ENCODE measurements at regions not wholly inside any gene's neighbourhood (a gene's known extent, or its start where the extent isn't known, plus 50 kb on each side); places are given as distances from the start of the nearest gene placed in this dataset.

- no peak for DNase-seq (ENCODE audit: low spot score)
Measured at GRCh38 chr5:67413721-67414120, 217.1 kb upstream of the CD180 start.

DNA sequence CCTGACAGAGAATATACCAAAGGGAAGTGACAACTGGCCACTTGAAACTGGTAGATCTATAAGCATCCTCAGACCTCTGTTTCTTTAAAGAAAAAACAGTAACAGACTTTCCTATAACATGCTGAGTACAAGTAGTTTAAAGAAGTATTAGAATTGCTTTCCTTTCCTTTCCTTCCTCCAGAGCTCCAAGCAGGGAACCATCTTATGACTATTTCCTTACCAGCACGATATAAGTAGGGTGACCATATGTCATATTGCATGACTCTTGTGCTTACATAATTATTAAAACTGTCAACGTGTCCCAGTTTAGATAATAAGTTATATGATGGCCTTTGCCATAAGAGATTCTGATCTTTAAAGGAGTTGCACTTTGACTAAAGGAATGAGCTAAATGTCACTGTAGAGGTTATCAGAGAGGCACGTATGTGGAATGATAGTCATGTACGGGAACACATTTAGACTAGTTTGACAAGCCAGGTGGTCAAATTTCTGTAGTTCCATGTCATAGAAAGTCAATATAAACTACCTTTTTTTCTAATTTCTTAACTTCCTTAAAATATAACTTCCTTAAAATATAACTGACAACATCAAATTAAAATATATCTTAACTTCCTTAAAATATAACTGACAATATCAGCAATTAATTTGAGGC is 212.7 kb upstream of the CD180 start:
- no peak for DNase-seq (ENCODE audit: low spot score)

DNA sequence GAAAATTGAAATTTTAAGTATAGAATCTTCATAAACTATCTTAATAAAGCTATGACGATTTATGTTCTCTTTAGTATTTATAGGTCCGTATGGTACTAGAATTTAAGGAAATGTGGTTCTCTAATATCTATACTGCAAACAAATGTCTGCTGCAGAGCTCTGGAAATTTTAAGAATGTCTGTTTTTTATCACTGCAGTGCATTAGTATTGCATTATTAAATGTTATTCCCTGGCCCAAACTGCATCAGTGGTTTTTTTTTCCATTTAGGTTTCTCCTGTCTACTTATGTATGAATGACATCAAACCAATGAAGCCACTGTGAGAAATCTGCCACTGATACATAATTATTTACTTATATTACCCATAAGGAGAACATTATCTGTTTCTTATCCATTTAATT is 211.4 kb upstream of the CD180 start:
- no peak for DNase-seq (ENCODE audit: low spot score)

GRCh38 chr5:67405755-67406154 is 209.2 kb upstream of the CD180 start:
- no peak for DNase-seq (ENCODE audit: low spot score)

GRCh38 chr5:67405101-67405364 is 208.4 kb upstream of the CD180 start:
- no peak for DNase-seq (ENCODE audit: low spot score)

- DNase-seq (ENCODE audit: low spot score): no peak
Measured at GRCh38 chr5:67404256-67405100, 207.9 kb upstream of the CD180 start.

DNA sequence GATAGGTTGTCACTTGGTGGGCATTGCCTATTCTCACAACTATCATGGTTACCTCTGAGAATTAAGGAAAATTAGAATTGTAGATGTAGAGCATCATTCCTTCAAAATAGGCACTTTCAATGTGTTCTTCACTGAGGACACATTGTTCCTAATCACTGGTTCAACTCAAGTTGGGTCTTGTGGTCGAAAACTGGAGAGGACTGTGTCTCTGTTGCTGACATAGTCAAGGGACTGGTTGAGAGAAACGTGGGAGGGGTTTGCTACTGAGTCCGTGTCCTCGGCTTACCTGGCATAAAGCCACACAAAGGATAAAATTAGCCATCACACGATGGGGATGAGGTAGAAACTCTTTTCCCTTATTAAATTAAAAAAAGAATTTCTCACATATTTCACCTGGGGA is 205.9 kb upstream of the CD180 start:
- DNase-seq (ENCODE audit: low spot score): no peak

DNA sequence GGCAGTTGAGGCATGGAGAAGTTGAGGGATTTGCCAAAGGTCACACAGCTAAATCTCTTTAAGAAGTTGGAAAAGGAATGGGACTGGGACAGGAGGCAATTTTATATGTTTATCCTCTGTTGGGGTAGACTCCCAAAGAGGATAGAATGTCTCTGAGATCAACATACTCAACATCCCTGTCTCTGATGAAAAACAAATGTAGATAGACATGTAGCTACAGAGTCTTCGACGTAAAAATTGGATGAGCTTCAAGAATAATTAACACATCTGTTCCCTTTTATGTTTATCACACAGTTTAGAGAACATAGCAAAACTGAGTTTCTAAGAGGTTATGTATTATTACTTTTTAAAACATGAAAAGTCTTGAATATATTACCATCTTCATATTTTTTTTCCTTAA is 204.6 kb upstream of the CD180 start:
- DNase-seq (ENCODE audit: low spot score): no peak

DNA sequence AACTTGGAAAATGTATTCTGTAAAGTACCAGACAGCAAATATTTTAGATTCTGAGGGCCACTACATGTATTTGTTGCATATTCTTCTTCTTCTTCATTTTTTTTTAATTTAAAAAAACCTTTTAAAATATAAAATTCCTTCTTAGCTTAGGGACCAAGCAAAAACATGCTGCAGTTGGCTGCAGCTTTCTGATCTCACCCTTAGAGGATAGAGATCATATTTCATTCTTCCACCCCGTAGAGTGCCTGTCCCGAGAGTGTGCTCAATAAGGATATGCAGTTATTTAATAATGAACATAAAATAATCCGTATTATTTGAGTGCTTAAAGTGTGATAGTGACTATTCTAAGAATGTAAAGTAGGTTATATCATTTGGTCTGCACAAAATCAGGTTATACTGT is 204.2 kb upstream of the CD180 start:
- no peak for DNase-seq (ENCODE audit: low spot score)

- no peak for DNase-seq (ENCODE audit: low spot score)
Measured at GRCh38 chr5:67395790-67396418, 199.3 kb upstream of the CD180 start.

DNA sequence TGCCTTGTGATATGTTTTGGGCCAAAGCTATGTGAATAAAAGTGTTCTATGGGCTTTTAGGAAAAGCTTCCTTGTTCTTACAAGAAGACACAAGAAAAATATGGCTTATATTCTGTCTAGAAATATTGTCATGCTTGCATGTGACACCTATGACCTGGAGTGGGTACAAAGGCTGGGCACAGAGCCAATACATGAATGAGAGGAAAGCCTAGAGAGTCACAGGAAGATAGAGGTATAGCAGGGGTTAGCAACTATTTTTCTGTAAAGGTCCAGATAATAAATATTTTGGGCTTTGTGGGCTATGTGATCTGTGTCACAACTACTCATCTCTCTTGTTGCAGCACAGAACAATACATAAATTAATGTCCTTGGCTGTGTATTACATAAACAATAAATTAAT is 196.6 kb upstream of the CD180 start:
- no peak for DNase-seq (ENCODE audit: low spot score)

DNA sequence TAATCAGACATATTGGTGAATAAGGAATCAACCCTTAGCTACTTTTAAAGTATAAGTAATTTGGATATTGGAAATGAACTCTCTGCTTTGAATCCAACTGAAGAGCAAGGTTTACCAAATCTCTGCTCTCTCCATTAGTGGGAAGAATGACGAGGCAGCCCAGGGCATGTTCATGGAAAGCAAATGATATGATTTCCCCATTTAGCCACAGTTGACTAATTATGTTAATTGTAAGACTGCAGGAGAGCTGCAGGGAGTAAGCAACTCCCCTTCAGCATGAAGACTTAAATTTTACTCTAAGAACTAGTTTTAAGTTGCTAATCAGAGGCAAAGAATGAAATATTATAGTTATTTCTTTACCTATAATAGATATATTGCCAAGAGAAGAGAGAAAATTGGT is 194.3 kb upstream of the CD180 start:
- no peak for DNase-seq (ENCODE audit: low spot score)

DNA sequence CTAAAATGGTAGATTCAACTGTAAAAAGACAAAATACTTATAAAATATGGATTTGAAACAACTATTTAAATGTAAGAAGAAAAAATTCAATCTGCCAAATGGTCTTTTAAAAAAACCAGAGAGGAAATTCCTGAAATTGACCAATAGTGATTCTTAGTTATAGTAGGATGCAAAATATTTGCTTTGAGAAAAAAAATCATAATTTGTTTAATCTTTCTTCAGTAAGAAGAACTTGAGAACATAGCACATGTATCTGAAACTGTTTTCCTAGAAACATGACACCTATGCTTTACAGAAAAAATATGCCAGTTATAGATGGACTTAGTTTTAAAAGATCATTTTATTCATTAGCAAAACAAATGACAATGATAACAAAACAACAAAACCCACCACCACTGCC is 186.9 kb upstream of the CD180 start:
- no peak for DNase-seq (ENCODE audit: low spot score)

GRCh38 chr5:67381236-67381880 is 184.8 kb upstream of the CD180 start:
- DNase-seq (ENCODE audit: low spot score): no peak

DNA sequence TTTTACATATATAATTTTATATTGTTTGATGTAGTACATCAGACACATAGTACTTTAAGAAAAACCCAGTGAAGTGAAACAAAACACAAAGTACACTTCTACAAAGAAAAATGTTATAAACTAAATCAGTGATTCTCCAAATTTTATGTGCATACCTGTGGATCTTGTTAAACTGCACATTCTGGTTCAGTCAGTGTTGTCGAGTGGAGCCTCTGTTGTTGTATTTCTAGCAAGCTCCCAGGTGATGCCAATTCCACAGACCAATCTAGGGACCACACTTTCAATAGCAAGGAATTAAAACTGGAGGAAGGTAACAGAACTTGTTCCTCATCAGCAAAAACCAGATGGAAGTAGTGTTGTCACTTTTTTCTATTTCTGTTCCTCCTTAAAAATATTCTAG is 183.8 kb upstream of the CD180 start:
- DNase-seq (ENCODE audit: low spot score): no peak

GRCh38 chr5:67379753-67380152 is 183.2 kb upstream of the CD180 start:
- DNase-seq (ENCODE audit: low spot score): no peak

GRCh38 chr5:67378256-67378655 is 181.7 kb upstream of the CD180 start:
- no peak for DNase-seq (ENCODE audit: low spot score)

DNA sequence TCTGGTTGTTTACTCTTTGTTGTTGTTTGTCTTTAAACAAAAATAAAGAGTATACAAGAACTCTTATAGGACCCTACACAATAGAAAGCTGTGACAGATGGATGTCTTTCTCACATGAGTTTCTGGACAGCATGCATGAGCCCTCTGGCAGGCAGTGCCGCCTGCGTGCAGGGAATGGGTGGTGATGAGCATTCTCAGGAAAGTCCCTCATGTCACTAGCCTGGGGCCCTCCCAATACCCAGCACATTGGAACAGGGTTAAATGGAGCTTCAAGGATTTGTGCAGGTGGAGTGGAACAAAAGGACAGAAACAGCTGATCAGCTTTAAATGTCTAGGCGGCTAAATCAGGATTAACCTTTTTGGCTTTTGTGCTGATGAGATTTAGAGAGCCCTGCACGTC is 181.0 kb upstream of the CD180 start:
- no peak for DNase-seq (ENCODE audit: low spot score)

GRCh38 chr5:67375606-67376005 is 179.0 kb upstream of the CD180 start:
- no peak for DNase-seq (ENCODE audit: low spot score)

DNA sequence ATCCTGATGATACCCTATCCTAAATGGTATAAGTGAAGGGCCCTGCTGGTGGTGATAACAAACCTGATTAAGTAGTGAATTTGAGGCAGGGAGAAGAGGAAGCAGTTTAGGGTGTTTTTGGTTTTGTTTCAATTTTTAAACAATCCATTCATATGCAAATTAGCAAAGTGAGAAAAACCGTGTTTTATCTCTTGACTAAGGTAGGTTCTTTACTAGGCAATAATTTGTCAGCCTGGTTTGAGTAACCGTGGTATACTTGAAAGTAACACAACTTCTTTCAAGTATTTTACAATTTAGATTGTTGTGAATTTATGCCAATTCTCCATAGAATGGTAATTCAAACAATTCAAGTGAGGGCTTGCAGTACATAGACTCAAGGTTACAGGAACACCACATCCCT is 177.8 kb upstream of the CD180 start:
- DNase-seq (ENCODE audit: low spot score): no peak

GRCh38 chr5:67373518-67373917 is 176.9 kb upstream of the CD180 start:
- DNase-seq (ENCODE audit: low spot score): no peak

DNA sequence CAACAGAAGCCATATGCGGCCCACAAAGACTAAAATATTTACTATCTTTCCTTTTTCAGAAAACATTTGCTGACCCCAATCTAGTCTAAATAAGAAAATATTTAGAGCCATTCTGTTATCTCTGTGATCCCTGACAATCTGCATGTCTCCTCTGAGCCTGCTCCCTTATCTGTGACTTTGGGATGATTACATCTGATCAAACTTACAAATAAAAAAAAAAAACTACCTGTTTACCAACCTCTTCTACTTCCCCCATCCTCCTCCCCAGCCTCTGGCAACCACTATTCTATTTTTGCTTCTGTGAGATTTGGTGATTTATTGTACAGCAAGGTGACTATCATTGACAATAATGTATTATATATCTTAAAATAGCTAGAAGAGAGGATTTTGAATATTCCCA is 176.3 kb upstream of the CD180 start:
- no peak for DNase-seq (ENCODE audit: low spot score)

GRCh38 chr5:67371924-67372323 is 175.3 kb upstream of the CD180 start:
- DNase-seq (ENCODE audit: low spot score): no peak

Data from CD4-positive, alpha-beta T cell treated with Interleukin-6 at 100 ng/mL for 8 hours (primary cell).